ENCODE measurements at regions not wholly inside any gene's neighbourhood (a gene's known extent, or its start where the extent isn't known, plus 50 kb on each side); places are given as distances from the start of the nearest gene placed in this dataset.
"Not testable (repeated sequence)": the region's sequence is repeated elsewhere in the genome, so short reads cannot be mapped to it uniquely, and the experiment has no call there.

GRCh38 chr11:109480251-109480650 lies 58.3 kb downstream of the C11orf87 start:
- peak; percentile 1 for DNase-seq (ENCODE audit: low read depth, low spot score)

GRCh38 chr11:109486129-109486528 lies 64.1 kb downstream of the C11orf87 start:
- no peak for DNase-seq (ENCODE audit: low read depth, low spot score)

GRCh38 chr11:109490953-109491635 lies 69.1 kb downstream of the C11orf87 start:
- no peak for DNase-seq (ENCODE audit: low read depth, low spot score)

GRCh38 chr11:109506115-109506514 lies 84.1 kb downstream of the C11orf87 start:
- DNase-seq (ENCODE audit: low read depth, low spot score) = no peak

- no peak for DNase-seq (ENCODE audit: low read depth, low spot score)
Measured at GRCh38 chr11:109507331-109507730, 85.3 kb downstream of the C11orf87 start.

GRCh38 chr11:109507836-109508561 lies 86.0 kb downstream of the C11orf87 start:
- DNase-seq (ENCODE audit: low read depth, low spot score) = no peak

- DNase-seq (ENCODE audit: low read depth, low spot score) = no peak
Measured at GRCh38 chr11:109508943-109509342, 87.0 kb downstream of the C11orf87 start.

- no peak for DNase-seq (ENCODE audit: low read depth, low spot score)
Measured at GRCh38 chr11:109510316-109510715, 88.3 kb downstream of the C11orf87 start.

- DNase-seq (ENCODE audit: low read depth, low spot score) = no peak
Measured at GRCh38 chr11:109511598-109511997, 89.6 kb downstream of the C11orf87 start.

GRCh38 chr11:109512249-109512648 lies 90.3 kb downstream of the C11orf87 start:
- no peak for DNase-seq (ENCODE audit: low read depth, low spot score)

GRCh38 chr11:109512680-109513079 lies 90.7 kb downstream of the C11orf87 start:
- DNase-seq (ENCODE audit: low read depth, low spot score) = no peak

- no peak for DNase-seq (ENCODE audit: low read depth, low spot score)
Measured at GRCh38 chr11:109514313-109515018, 92.5 kb downstream of the C11orf87 start.

GRCh38 chr11:109519253-109519652 lies 97.3 kb downstream of the C11orf87 start:
- DNase-seq (ENCODE audit: low read depth, low spot score) = no peak

- no peak for DNase-seq (ENCODE audit: low read depth, low spot score)
Measured at GRCh38 chr11:109521571-109522086, 99.6 kb downstream of the C11orf87 start.

GRCh38 chr11:109522116-109522755 lies 100.2 kb downstream of the C11orf87 start:
- DNase-seq (ENCODE audit: low read depth, low spot score) = no peak

- not testable (repeated sequence) for DNase-seq (ENCODE audit: low read depth, low spot score)
Measured at GRCh38 chr11:109525636-109526035, 103.6 kb downstream of the C11orf87 start.

GRCh38 chr11:109526061-109526460 lies 104.1 kb downstream of the C11orf87 start:
- no peak for DNase-seq (ENCODE audit: low read depth, low spot score)

- no peak for DNase-seq (ENCODE audit: low read depth, low spot score)
Measured at GRCh38 chr11:109526931-109527330, 104.9 kb downstream of the C11orf87 start.

GRCh38 chr11:109527496-109527895 lies 105.5 kb downstream of the C11orf87 start:
- no peak for DNase-seq (ENCODE audit: low read depth, low spot score)

- no peak for DNase-seq (ENCODE audit: low read depth, low spot score)
Measured at GRCh38 chr11:109547356-109548027, 125.5 kb downstream of the C11orf87 start.

GRCh38 chr11:109552376-109552775 lies 130.4 kb downstream of the C11orf87 start:
- DNase-seq (ENCODE audit: low read depth, low spot score) = no peak

Data from iPS DF 19.7 (cell line).